Lung microvascular endothelial cell (primary cell): ENCODE measurements at regions not wholly inside any gene's neighbourhood (a gene's known extent, or its start where the extent isn't known, plus 50 kb on each side); places are given as distances from the start of the nearest gene placed in this dataset.

Experiments
- DNase-seq, 2 donors: peaks; one replicate each; pipeline versions ENCODE4 v3.0.0 to v3.0.0-alpha.2; 2010; ENCODE audit warnings: low read depth in 2 of 2

DNA sequence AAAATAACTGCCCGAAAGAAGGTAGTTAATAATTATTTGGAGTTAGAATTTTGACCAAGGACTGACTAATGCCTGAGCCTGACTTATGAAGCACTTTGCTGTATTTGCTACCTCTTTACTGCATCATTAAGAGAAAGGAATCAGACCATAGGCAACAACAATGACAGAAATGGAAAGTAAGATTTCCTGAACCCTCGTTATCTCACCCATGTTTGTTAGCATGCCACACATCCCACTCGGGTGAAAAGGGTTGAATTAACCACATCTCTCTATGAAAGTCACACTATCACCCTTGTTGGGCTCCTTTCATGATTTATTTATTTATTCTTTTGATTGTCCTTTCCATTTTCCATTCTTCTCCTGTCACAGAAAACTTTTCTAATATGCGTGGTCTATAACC, 59.6 kb downstream of the OLIG3 start:
- no peak for DNase-seq

DNA sequence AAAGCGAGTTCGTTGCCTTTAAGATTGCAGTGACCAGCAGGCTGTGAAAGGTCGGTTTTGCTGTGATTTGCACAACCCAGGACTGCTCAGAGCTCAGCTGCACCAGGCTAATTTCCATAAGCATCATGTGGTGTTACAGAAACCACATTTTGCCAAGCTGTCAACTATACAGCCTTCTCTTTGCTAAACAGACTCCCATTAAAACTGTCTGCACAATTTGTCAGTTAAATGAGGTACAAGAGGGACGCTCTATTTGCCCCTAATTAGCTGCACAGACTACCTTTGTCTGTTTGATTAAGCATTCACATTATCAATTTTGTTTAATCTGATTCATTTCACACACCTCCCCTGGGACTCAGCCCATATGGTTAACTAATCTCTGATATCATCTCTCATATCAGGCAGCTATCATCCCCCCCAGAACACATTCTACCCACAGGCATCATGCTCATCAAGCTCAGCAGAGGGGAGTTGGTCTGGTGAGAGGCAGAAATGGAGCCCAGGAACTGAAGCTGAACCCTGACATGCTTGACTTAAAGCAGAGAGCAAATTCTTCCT, 62.1 kb downstream of the OLIG3 start:
- no peak for DNase-seq

DNA sequence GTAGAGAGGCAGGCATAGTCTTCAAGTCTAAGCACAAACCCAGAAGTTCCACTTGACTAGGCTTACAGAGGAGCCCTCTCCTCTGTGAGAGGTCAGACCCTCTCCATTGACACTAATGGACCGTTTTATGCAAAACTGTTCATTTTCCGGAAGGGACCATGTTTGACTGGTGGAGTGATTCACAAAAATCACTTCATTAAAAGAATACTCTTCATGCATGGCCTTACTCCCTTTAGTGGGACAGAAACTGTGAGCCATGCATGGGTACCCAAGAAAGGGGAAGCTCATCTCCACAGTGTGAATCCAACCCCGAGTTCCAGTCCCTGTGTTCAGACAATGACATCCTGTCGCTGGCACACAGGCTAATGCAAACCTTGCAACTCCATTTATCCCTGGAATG, 63.2 kb downstream of the OLIG3 start:
- DNase-seq = no peak

DNA sequence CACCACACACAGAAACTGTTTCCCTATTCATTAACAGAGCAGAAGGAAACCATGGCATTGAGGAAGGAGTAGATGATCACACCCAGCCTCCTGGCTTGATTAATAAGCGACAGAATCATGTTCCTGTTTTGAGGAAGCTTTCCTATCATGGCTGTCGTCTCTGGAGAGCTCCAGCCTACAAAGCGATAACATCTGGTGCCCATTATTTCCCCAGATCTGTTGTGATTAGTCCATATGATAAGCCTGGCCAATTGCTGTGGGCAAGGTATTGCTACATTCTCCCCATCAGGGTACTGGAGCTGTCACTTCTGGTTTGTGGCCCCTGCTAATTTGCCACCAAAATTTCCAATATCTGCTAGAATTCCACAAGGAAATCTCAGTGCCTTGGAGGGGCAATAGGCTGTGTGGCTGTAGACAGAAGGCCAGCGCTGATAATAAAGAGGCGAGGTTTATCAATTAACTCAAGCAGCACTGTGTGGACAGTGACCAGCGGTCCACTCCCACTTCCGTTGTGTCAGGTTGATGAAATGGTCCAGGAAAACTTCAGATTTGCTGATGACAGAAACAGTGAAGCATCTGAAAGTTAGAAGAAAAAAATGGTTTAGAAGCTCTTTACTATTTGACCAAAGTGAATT, 66.4 kb downstream of the OLIG3 start:
- no peak for DNase-seq

DNA sequence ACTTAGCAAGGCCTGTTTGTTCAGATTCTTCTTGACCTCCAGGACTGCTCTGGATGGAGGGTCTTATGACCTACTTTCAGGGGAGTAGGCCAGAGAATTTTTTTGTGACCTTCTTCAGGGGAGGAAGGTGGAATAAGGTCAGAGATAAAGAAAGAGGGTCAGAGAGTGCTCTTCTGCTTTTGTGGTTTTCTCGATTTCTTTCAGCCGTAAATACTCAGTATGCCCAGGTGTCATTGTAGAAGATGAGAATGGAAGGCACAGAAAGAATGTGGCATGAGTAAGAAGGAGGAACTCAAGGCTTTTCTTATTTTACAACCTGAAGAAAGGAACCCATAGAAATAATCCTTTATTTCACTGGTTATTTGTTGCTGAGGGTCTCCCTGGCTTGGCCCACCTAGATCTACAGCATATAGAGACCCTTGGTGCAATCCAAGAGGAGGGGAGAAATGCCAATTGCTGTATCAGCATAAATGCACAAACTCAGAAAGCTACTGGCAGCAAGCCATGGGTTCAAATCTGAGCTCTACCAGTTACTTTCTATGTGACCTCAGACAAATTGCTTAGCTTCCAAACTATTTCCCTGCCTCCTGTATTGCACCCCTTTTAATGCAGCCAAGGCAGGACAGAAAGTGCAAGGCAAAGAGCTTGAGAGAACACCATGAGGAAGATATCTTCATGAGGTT, 68.0 kb downstream of the OLIG3 start:
- DNase-seq = no peak

DNA sequence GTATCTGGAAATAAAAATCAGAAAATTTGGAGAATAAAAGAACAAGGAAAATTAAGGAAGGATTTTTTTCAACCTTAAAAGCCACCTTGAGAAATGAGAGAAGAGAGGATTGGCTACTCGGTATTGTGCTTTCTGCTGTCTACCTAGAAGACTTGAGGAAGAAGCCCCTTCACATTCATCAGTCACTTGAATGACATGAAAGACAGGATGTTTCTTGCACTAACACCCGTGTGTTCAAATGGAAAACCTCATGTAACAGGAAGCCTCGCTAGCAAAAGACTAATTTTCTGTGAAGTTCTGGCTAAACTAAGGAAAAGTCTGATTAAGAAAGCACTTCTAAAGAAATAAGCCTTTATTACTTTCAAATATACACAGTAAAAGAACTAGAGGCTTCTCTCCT, 69.9 kb downstream of the OLIG3 start:
- no peak for DNase-seq

DNA sequence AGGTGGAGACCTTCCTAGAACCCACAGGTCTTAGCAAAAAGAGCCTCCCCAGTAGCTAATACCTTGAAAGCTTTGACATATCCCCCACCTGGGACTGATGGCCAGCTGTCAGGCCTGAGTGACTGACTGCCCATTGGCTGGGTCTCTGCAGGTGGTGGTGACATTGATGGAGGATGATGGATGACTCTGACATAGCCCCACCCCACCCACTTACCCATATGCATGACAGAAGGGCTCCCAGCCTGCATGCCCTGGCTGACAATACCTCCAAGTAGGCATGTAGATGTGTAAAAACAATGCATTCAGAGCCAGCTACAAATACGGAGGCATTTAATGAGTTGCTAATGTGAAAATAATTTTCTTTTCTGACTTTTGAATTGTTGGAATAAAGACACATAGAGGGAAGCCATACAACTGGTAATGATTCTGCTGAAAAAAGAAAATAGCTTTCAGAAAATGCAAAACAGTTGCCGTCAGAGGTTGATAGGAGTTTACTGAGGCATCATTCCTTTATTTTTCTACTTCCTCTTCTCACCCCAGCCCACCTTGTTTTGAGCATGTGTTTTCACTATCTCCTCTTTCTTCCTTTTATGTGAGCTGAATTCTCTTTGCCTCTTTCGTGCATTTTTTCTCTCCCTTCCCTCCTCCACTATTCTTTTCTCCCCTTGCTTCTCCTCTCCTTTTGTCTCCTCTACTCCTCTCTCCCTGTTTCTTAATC, 70.6 kb downstream of the OLIG3 start:
- DNase-seq = no peak

- no peak for DNase-seq
Observed at GRCh38 chr6:137417396-137417795, 76.8 kb downstream of the OLIG3 start.

DNA sequence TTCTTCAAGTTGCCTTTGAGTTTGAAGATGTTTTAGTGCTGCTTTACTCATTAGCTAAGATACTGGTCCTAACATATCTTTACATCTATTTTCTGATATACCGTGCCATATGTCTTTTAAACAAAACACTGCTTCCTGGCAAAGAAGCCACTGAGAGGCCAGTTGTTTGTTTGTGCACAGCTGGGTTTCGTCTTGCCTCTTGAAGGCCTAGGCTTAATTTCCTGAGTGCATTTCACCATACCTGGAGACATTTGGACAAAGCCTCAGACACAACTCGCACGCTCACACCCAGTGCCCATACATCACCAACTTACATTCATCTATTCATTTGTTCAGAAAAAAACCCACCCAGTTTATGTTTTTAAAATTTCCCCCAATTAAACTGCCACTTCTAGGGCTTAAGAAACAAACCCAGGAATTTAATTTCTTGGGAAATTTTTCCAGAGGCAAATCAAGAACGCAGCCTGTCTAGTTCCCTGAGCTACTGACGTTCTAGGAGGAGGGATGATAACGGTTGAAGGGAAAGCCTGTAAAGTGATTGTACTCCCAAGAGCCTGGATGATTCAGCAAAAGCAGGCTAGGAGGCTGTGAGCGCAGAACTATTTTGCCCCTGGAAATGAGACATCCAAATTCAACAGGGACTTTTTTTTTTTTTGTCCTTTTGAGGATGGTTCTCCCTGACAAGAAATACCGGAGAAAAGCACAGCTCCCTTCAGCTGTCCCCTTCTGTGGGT, 77.7 kb downstream of the OLIG3 start:
- no peak for DNase-seq

DNA sequence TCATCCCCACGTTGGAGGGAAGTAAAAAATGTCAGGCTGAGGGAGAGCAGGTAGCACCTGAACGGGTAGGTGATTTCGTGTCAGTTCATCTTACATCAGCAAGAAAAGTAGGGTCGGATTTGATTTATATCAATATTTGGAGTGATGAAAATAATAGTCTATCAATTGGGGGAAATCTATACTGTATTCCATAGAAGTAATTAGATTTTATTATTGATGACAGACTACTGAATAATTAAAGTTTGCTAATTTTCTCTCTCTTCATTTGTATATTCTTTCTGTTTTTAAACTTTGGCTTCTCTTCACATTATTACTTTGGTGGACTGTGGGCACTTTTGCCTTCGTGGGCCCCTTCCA, 78.4 kb downstream of the OLIG3 start:
- no peak for DNase-seq

DNA sequence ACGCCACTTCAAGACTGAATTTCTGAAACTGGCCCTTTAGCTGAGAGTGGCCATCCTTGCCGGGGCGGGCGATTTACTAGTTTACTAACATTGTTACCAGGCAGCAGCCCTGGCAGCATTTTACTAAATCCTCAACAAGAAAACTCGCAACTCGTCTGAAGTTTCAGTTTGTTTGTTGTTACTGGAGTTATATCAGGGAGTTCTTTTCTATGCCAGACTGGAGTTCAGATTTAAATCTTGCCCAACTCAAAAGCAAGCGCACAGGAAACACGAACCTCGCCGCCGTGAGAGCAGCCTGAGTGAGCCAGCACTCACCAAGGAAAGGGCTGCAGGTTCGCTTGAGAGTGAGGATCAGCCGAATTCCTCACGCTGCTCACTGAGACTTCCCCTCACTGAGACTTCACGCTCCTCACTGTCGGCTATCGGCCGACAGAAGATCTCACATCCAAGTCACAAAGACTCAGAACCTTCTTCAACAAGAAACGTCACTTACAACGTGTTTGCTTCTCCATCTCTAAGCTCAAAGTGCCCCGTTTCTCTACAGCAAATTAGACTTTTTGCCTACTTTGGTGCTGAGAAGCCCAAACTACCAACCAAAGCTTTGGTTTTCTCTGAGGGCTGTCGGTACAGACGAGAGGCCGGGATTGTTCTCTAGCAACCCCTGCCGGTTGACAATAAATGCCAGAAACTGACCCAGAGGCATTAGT, 78.9 kb downstream of the OLIG3 start:
- peak; percentile 60 to 69 for DNase-seq

- DNase-seq = no peak
Observed at GRCh38 chr6:137414599-137414998, 79.6 kb downstream of the OLIG3 start.

GRCh38 chr6:137413482-137413881, 80.7 kb downstream of the OLIG3 start:
- DNase-seq = no peak

DNA sequence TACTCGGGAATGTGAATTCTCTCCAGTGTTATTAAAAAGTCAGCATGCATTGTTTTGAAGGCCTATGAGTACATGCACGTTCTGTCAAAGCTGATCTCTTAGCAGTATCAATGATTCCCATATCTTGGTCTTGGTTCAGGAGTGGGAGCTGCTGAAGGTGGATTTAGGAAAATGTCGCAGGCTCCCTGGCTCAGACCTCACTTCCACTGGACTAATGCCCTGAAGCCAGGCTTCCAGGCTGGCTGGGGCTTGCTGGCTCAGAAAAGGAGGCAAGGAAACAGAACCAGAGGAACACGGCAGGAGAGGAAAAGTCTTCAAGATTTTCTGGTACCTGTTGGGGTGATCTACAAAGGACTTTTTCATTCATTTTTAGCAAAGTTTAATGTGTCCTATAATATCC, 81.6 kb downstream of the OLIG3 start:
- no peak for DNase-seq

- DNase-seq = no peak
Observed at GRCh38 chr6:137409266-137409777, 84.9 kb downstream of the OLIG3 start.

DNA sequence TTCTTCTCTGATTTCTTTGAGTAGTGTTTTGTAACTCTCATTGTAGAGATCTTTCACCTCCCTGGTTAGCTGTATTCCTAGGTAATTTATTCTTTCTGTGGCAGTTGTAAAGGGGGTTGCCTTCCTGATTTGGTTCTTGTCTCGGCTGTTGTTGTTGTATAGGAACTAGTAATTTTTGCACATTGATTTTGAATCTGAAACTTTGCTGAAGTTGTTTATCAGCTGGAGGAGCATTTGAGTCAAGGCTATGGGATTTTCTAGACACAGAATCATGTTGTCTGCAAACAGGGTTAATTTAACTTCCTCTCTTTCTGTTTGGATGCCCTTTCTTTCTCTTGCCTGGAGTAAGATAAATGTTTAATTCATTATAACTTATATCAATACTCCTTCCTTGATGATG, 86.4 kb downstream of the OLIG3 start:
- no peak for DNase-seq

- no peak for DNase-seq
Observed at GRCh38 chr6:137405806-137406205, 88.4 kb downstream of the OLIG3 start.

GRCh38 chr6:137403855-137404254, 90.3 kb downstream of the OLIG3 start:
- no peak for DNase-seq

GRCh38 chr6:137403443-137403842, 90.8 kb downstream of the OLIG3 start:
- DNase-seq = no peak

GRCh38 chr6:137402143-137402680, 92.0 kb downstream of the OLIG3 start:
- no peak for DNase-seq

GRCh38 chr6:137401088-137401487, 93.1 kb downstream of the OLIG3 start:
- DNase-seq = no peak
